WTC11 (cell line): ENCODE measurements at regions not wholly inside any gene's neighbourhood (a gene's known extent, or its start where the extent isn't known, plus 50 kb on each side); places are given as distances from the start of the nearest gene placed in this dataset.

ENCODE experiments used
- ATAC-seq: fragments of 200-7000 bp; cut with Tn5 transposase; 2 replicates; pipeline ENCODE4 v1.10.0; 2021; ENCODE audit warnings: mild to moderate bottlenecking, moderate library complexity
- CTCF ChIA-PET: fragments of 300-600 bp; sonication (Branson Sonifier 250); formaldehyde crosslinking; loops from one replicate; lab custom pipeline; 2021; ENCODE audit warnings: antibody characterized with exemption; lab: Charles Lee
- POLR2A ChIA-PET: fragments of 350-600 bp; sonication (Branson Sonifier 250); formaldehyde crosslinking; loops from one replicate; lab custom pipeline; 2021; ENCODE audit warnings: antibody characterized with exemption; lab: Charles Lee
- DNase-seq: peaks from one replicate; pipeline ENCODE4 v3.0.0; 2021; ENCODE audit warnings: low spot score
- H3K27ac Mint-ChIP-seq: 2 replicates; pipeline ENCODE4 v1.8.0; 2021; ENCODE audit warnings: mixed read lengths
- H3K27me3 Mint-ChIP-seq: 2 replicates; pipeline ENCODE4 v1.8.0; 2021; ENCODE audit warnings: low read depth, mild to moderate bottlenecking, moderate library complexity, mixed read lengths
- H3K36me3 Mint-ChIP-seq: 2 replicates; pipeline ENCODE4 v1.8.0; 2021; ENCODE audit warnings: mixed read lengths
- H3K4me1 Mint-ChIP-seq: 2 replicates; pipeline ENCODE4 v1.8.0; 2022; ENCODE audit warnings: mixed read lengths
- H3K4me3 Mint-ChIP-seq: 2 replicates; pipeline ENCODE4 v1.8.0; 2021; ENCODE audit warnings: mild to moderate bottlenecking, moderate library complexity, mixed read lengths
- H3K9me3 Mint-ChIP-seq: 2 replicates; pipeline ENCODE4 v1.8.0; 2021; ENCODE audit warnings: mixed read lengths
- ATF2 ChIP-seq: sonication (generic); formaldehyde crosslinking; IDR thresholded peaks from 2 replicates; pipeline ENCODE4 v1.8.1; 2022; ENCODE audit warnings: low read depth, missing genetic modification reagents, borderline replicate concordance
- ATF6 ChIP-seq: sonication (generic); formaldehyde crosslinking; IDR thresholded peaks from 2 replicates; pipeline ENCODE4 v1.8.1; 2023; ENCODE audit warnings: mild to moderate bottlenecking, missing genetic modification reagents
- CREB1 ChIP-seq: sonication (generic); formaldehyde crosslinking; IDR thresholded peaks from 2 replicates; pipeline ENCODE4 v1.8.0; 2023; ENCODE audit warnings: mild to moderate bottlenecking, missing genetic modification reagents
- ELF4 ChIP-seq: sonication (generic); formaldehyde crosslinking; IDR thresholded peaks from 2 replicates; pipeline ENCODE4 v1.8.1; 2022; ENCODE audit warnings: low read depth, mild to moderate bottlenecking, moderate library complexity, missing genetic modification reagents
- ERG ChIP-seq: fragments of 250-450 bp; sonication (Bioruptor Pico); IDR thresholded peaks from 2 replicates; pipeline ENCODE4 v1.8.0; 2021; ENCODE audit warnings: mild to moderate bottlenecking
- ESRRA ChIP-seq: sonication (generic); formaldehyde crosslinking; IDR thresholded peaks from 2 replicates; pipeline ENCODE4 v1.8.1; 2022; ENCODE audit warnings: mild to moderate bottlenecking, missing genetic modification reagents, borderline replicate concordance
- ETV6 ChIP-seq: sonication (generic); formaldehyde crosslinking; IDR thresholded peaks from 2 replicates; pipeline ENCODE4 v1.8.1; 2022; ENCODE audit warnings: mild to moderate bottlenecking, missing genetic modification reagents
- FOXK1 ChIP-seq: sonication (generic); formaldehyde crosslinking; IDR thresholded peaks from 2 replicates; pipeline ENCODE4 v1.8.0; 2022; ENCODE audit warnings: mild to moderate bottlenecking, moderate library complexity, missing genetic modification reagents
- JUN ChIP-seq: sonication (generic); formaldehyde crosslinking; IDR thresholded peaks from 2 replicates; pipeline ENCODE4 v1.8.0; 2023; ENCODE audit warnings: mild to moderate bottlenecking, missing genetic modification reagents
- NFE2L1 ChIP-seq: sonication (generic); formaldehyde crosslinking; IDR thresholded peaks from 2 replicates; pipeline ENCODE4 v1.8.1; 2023; ENCODE audit warnings: missing genetic modification reagents
- NR2C2 ChIP-seq: sonication (generic); formaldehyde crosslinking; IDR thresholded peaks from 2 replicates; pipeline ENCODE4 v1.8.0; 2022; ENCODE audit warnings: mild to moderate bottlenecking, missing genetic modification reagents
- OVOL2 ChIP-seq: fragments of 250-450 bp; sonication (Bioruptor Pico); IDR thresholded peaks from 2 replicates; pipeline ENCODE4 v1.9.0; 2021; ENCODE audit warnings: mild to moderate bottlenecking, borderline replicate concordance
- PRDM15 ChIP-seq: sonication (generic); formaldehyde crosslinking; IDR thresholded peaks from 2 replicates; pipeline ENCODE4 v1.8.0; 2022; ENCODE audit warnings: missing genetic modification reagents
- RORB ChIP-seq: fragments of 250-450 bp; sonication (Bioruptor Pico); IDR thresholded peaks from 2 replicates; pipeline ENCODE4 v1.9.0; 2021; ENCODE audit warnings: mild to moderate bottlenecking
- SOX15 ChIP-seq: fragments of 250-450 bp; sonication (Bioruptor Pico); IDR thresholded peaks from 2 replicates; pipeline ENCODE4 v1.9.0; 2021; ENCODE audit warnings: mild to moderate bottlenecking
- TEAD4 ChIP-seq: sonication (generic); formaldehyde crosslinking; IDR thresholded peaks from 2 replicates; pipeline ENCODE4 v1.8.0; 2022; ENCODE audit warnings: mild to moderate bottlenecking, missing genetic modification reagents
- TP53 ChIP-seq: sonication (generic); formaldehyde crosslinking; IDR thresholded peaks from 2 replicates; pipeline ENCODE4 v1.8.1; 2023; ENCODE audit warnings: mild to moderate bottlenecking, missing genetic modification reagents
- ZNF219 ChIP-seq: sonication (generic); formaldehyde crosslinking; IDR thresholded peaks from 2 replicates; pipeline ENCODE4 v1.8.0; 2023; ENCODE audit warnings: missing genetic modification reagents, mild to moderate bottlenecking, borderline replicate concordance
- ZNF232 ChIP-seq: sonication (generic); formaldehyde crosslinking; IDR thresholded peaks from 2 replicates; pipeline ENCODE4 v1.8.0; 2022; ENCODE audit warnings: mild to moderate bottlenecking, missing genetic modification reagents
- ZNF263 ChIP-seq: sonication (generic); formaldehyde crosslinking; IDR thresholded peaks from 2 replicates; pipeline ENCODE4 v1.8.1; 2022; ENCODE audit warnings: low read depth, mild to moderate bottlenecking, moderate library complexity, missing genetic modification reagents
- ZNF281 ChIP-seq: sonication (generic); formaldehyde crosslinking; IDR thresholded peaks from 2 replicates; pipeline ENCODE4 v1.8.0; 2023; ENCODE audit warnings: mild to moderate bottlenecking, missing genetic modification reagents
- ZNF416 ChIP-seq: fragments of 250-450 bp; sonication (Bioruptor Pico); IDR thresholded peaks from 2 replicates; pipeline ENCODE4 v1.9.0; 2021; ENCODE audit warnings: mild to moderate bottlenecking, inconsistent platforms
- ZNF423 ChIP-seq: fragments of 250-450 bp; sonication (Bioruptor Pico); IDR thresholded peaks from 2 replicates; pipeline ENCODE4 v2.1.2; 2022; ENCODE audit warnings: mild to moderate bottlenecking, moderate library complexity
- ZNF671 ChIP-seq: fragments of 250-450 bp; sonication (Bioruptor Pico); IDR thresholded peaks from 2 replicates; pipeline ENCODE4 v1.8.0; 2021; ENCODE audit warnings: mild to moderate bottlenecking
- TF ChIP-seq, protein P1 (sequence below): sonication (generic); formaldehyde crosslinking; conservative IDR thresholded peaks from 2 replicates; pipeline ENCODE4 v1.8.1; 2022; ENCODE audit warnings: mild to moderate bottlenecking, missing genetic modification reagents

DNA sequence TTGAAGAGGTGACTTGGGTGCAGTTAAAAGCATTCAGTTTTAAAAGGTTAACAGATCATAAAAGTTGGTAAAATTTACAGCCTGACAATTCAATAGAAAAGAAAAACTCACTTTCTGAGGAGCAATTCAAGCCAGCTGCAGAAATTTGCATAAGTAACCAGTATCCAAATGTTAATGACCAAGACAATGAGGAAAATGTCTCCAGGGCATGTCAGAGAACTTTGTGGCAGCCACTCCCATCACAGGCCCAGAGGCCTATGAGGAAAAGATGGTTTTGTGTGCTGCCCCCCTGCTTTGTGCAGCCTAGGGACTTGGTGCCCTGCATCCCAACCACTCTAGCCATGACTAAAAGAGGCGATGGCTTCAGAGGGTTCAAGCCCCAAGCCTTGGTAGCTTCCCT lies 1406.5 kb upstream of the ACO1 start:
- Mint-ChIP-seq H3K27me3 (no peaks in the 10 kb centered on the region), H3K4me3 (no peak overlapping the region), H3K9me3 (peaks cover 19% of the 10 kb centered on the region), H3K36me3 (peaks cover 14% of the 10 kb centered on the region; the same call in 1 of the 2 replicates), H3K27ac (peak overlapping the region; percentile 48; the same call in 1 of the 2 replicates), H3K4me1 (peaks cover 19% of the 10 kb centered on the region)
- CTCF ChIA-PET: no interaction called here
- DNase-seq (no peak), ATAC-seq (peak; percentile 82)
- TF ChIP-seq ATF6 (CRISPR knock-in tag) (no peak), JUN (CRISPR knock-in tag) (no peak), NR2C2 (CRISPR knock-in tag) (no peak), ZNF263 (no peak), PRDM15 (CRISPR knock-in tag) (no peak), ZNF232 (CRISPR knock-in tag) (no peak), RORB (CRISPR knock-in tag) (no peak), NFE2L1 (CRISPR knock-in tag) (no peak), ZNF423 (no peak), FOXK1 (CRISPR knock-in tag) (no peak), OVOL2 (CRISPR knock-in tag) (no peak), ERG (CRISPR knock-in tag) (no peak)
- TF ChIP-seq, protein P1, sequence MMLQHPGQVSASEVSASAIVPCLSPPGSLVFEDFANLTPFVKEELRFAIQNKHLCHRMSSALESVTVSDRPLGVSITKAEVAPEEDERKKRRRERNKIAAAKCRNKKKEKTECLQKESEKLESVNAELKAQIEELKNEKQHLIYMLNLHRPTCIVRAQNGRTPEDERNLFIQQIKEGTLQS (CRISPR knock-in tag): no peak
- POLR2A ChIA-PET: no interaction called here

GRCh38 chr9:30982301-30982700 lies 1402.1 kb upstream of the ACO1 start:
- Mint-ChIP-seq H3K4me1 (peaks cover 17% of the 10 kb centered on the region), H3K27me3 (no peaks in the 10 kb centered on the region), H3K27ac (no peak overlapping the region), H3K36me3 (peaks cover 27% of the 10 kb centered on the region), H3K9me3 (peaks cover 45% of the 10 kb centered on the region), H3K4me3 (no peak overlapping the region)
- CTCF ChIA-PET: no interaction called here
- POLR2A ChIA-PET: no interaction called here
- no peak for DNase-seq
- no peak for ATAC-seq
- TF ChIP-seq ETV6 (CRISPR knock-in tag): no peak
- TF ChIP-seq ZNF671 (CRISPR knock-in tag): no peak
- TF ChIP-seq NFE2L1 (CRISPR knock-in tag): no peak
- no peak for TF ChIP-seq ZNF281 (CRISPR knock-in tag)
- TF ChIP-seq ZNF219 (CRISPR knock-in tag): no peak
- no peak for TF ChIP-seq ELF4
- TF ChIP-seq SOX15 (CRISPR knock-in tag): no peak
- no peak for TF ChIP-seq CREB1 (CRISPR knock-in tag)
- TF ChIP-seq TEAD4 (CRISPR knock-in tag): no peak
- TF ChIP-seq ESRRA (CRISPR knock-in tag): no peak
- no peak for TF ChIP-seq ZNF416
- TF ChIP-seq ATF2 (CRISPR knock-in tag): no peak
- TF ChIP-seq TP53 (CRISPR knock-in tag): no peak
